ENCODE measurements at regions not wholly inside any gene's neighbourhood (a gene's known extent, or its start where the extent isn't known, plus 50 kb on each side); places are given as distances from the start of the nearest gene placed in this dataset.

GRCh38 chr1:164033782-164034181, 525.2 kb upstream of the PBX1 start:
- Histone ChIP-seq H3K4me1 (ENCODE audit: control insufficient read depth, insufficient read depth, low read length) (no peaks in the 10 kb centered on the region), H3K27ac (ENCODE audit: insufficient read depth, low read length) (no peak overlapping the region), H3K9me3 (ENCODE audit: control insufficient read depth, insufficient read depth, low read length) (peaks cover 3% of the 10 kb centered on the region; the same call in 1 of the 2 replicates), H3K9me1 (ENCODE audit: insufficient read depth, low read length) (no peaks in the 10 kb centered on the region), H2BK20ac (ENCODE audit: low read depth, low read length) (no peak overlapping the region), H2AK5ac (ENCODE audit: low read depth, low read length) (no peak overlapping the region), H3K23ac (ENCODE audit: low read depth, low read length) (no peak overlapping the region), H4K91ac (ENCODE audit: insufficient read depth, low read depth, low read length) (no peak overlapping the region), H4K20me1 (ENCODE audit: insufficient read depth, low read length) (no peaks in the 10 kb centered on the region), H2BK5ac (ENCODE audit: low read depth, low read length, poor library complexity, severe bottlenecking) (no peak overlapping the region), H4K8ac (ENCODE audit: low read depth in 2 of 2, low read length in 2 of 2) (no peak overlapping the region), H3K27me3 (ENCODE audit: control insufficient read depth, insufficient read depth, low read length) (no peaks in the 10 kb centered on the region), H4K5ac (ENCODE audit: low read depth, low read length) (no peak overlapping the region), H2BK120ac (ENCODE audit: low read depth, low read length) (no peak overlapping the region), H3K4me3 (ENCODE audit: insufficient read depth, low read depth, low read length) (no peak overlapping the region), H3K56ac (ENCODE audit: extremely low read depth, insufficient read depth, low read length) (no peak overlapping the region), H3K36me3 (ENCODE audit: control insufficient read depth, insufficient read depth, low read length) (no peaks in the 10 kb centered on the region), H2BK15ac (ENCODE audit: low read depth, low read length) (no peak overlapping the region), H3K14ac (replicated peaks; ENCODE audit: low read depth, low read length) (no peak overlapping the region), H3K79me1 (ENCODE audit: low read depth in 1 of 2, low read length in 2 of 2) (no peaks in the 10 kb centered on the region), H3K9ac (ENCODE audit: low read depth, low read length) (no peak overlapping the region), H2AK9ac (replicated peaks; ENCODE audit: low read depth, low read length, poor library complexity) (no peak overlapping the region), H3K18ac (ENCODE audit: low read depth, low read length) (no peak overlapping the region), H3K4ac (ENCODE audit: low read depth, low read length) (no peak overlapping the region), H3K4me2 (ENCODE audit: low read depth, low read length) (no peak overlapping the region), H2AFZ (replicated peaks; ENCODE audit: low read length, poor library complexity) (no peak overlapping the region)
- ChIA-PET CTCF (no interaction called here), POLR2A (ENCODE audit: unreplicated experiment) (no interaction called here)
- no peak for ATAC-seq (ENCODE audit: low read depth)
- no TSS peak for BruUV-seq (replicated peaks)
- intact Hi-C loops (cut with micrococcal nuclease), result no loop called here
- TF ChIP-seq POLR2A (IDR thresholded peaks at IDR 0.05; ENCODE audit: low read depth, low read length) (no peak), RFX5 (IDR thresholded peaks at IDR 0.05; ENCODE audit: low read depth, low read length) (no peak), CTCF (conservative IDR thresholded peaks at IDR 0.05; ENCODE audit: low read depth, low read length) (no peak), SMC3 (IDR thresholded peaks at IDR 0.05; ENCODE audit: low read depth, low read length) (no peak)
- TF ChIP-seq, protein P1, sequence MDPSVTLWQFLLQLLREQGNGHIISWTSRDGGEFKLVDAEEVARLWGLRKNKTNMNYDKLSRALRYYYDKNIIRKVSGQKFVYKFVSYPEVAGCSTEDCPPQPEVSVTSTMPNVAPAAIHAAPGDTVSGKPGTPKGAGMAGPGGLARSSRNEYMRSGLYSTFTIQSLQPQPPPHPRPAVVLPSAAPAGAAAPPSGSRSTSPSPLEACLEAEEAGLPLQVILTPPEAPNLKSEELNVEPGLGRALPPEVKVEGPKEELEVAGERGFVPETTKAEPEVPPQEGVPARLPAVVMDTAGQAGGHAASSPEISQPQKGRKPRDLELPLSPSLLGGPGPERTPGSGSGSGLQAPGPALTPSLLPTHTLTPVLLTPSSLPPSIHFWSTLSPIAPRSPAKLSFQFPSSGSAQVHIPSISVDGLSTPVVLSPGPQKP (IDR thresholded peaks at IDR 0.05; ENCODE audit: borderline replicate concordance, low read depth, low read length), result no peak
- no peak for DNase-seq
- dilution Hi-C loops (cut with HindIII; ENCODE audit: low sequenced_read_pairs, unreplicated experiment), result no loop called here
- WGBS, 2 experiments (ENCODE audit: extremely low coverage in 2 of 2, insufficient read length in 1 of 2), result no CpG with 5 or more reads among the region's 1 CpG
- in situ Hi-C loops (cut with MboI; ENCODE audit: low sequenced_read_pairs), result no loop called here

All from IMR-90 (cell line).